Kidney (tissue), 13 donors: ENCODE measurements at regions not wholly inside any gene's neighbourhood (a gene's known extent, or its start where the extent isn't known, plus 50 kb on each side); places are given as distances from the start of the nearest gene placed in this dataset.

Source experiments
- DNase-seq, 5 donors: peaks; one replicate each; pipeline ENCODE4 v3.0.0-alpha.2; 2013 to 2020
- FAIRE-seq: peaks from 2 replicates; lab custom pipeline; 2012; peaks lifted over from hg19 to GRCh38; lab: Jason Lieb, UNC
- H3K27ac ChIP-seq, 2 donors: one replicate each; pipeline ENCODE4 v1.7.0; 2013; ENCODE audit warnings: low read depth in 2 of 2, low read length in 2 of 2, inconsistent platforms in 1 of 2
- H3K27me3 ChIP-seq: one replicate; pipeline ENCODE4 v1.7.1; 2013; ENCODE audit warnings: low read length, inconsistent platforms; ENCODE audit not compliant: control insufficient read depth, insufficient read depth
- H3K36me3 ChIP-seq, 3 donors: one replicate each; pipeline versions ENCODE4 v1.7.0 to v1.7.1; 2013; ENCODE audit warnings: low read length in 3 of 3, control low read depth in 1 of 3, inconsistent platforms in 1 of 3; ENCODE audit not compliant: insufficient read depth in 3 of 3, control insufficient read depth in 2 of 3
- H3K4me1 ChIP-seq, 3 donors: one replicate each; pipeline versions ENCODE4 v1.7.0 to v1.7.1; 2013; ENCODE audit warnings: low read length in 3 of 3, inconsistent platforms in 1 of 3, low read depth in 1 of 3; ENCODE audit not compliant: control insufficient read depth in 2 of 3, insufficient read depth in 2 of 3
- H3K4me3 ChIP-seq, 3 donors: one replicate each; pipeline versions ENCODE4 v1.7.0 to v1.8.1; 2013; ENCODE audit warnings: low read length in 3 of 3, control low read depth in 1 of 3, inconsistent platforms in 1 of 3
- H3K9ac ChIP-seq, 3 donors: one replicate each; pipeline versions ENCODE4 v1.7.0 to v1.7.1; 2013; ENCODE audit warnings: low read length in 3 of 3, control low read depth in 1 of 3, inconsistent platforms in 1 of 3
- H3K9me3 ChIP-seq, 3 donors: one replicate each; pipeline versions ENCODE4 v1.7.0 to v1.7.1; 2013; ENCODE audit warnings: low read length in 3 of 3, control low read depth in 1 of 3, inconsistent platforms in 1 of 3; ENCODE audit not compliant: control insufficient read depth in 2 of 3, insufficient read depth in 1 of 3
- intact Hi-C: fragments of 100-400 bp; cut with DNase I; formaldehyde crosslinking; loops from one replicate; pipeline ENCODE4 v1.11.1; 2022
- TF ChIP-seq, protein P1 (sequence below): IDR thresholded peaks from 3 replicates; pipeline ENCODE4 v1.5.1; 2012; ENCODE audit warnings: mild to moderate bottlenecking, moderate library complexity, borderline replicate concordance; ENCODE audit not compliant: insufficient read depth; ENCODE audit errors: extremely low read depth
- donor health status: control.
- donor health status: control.
- donor health status: control.
- donor health status: control.
- donor health status: control.
- donor health status: DM: yes; HTN: yes; CAD: no.
- donor health status: Normal renal cell carcinoma (clear cell type).

DNA sequence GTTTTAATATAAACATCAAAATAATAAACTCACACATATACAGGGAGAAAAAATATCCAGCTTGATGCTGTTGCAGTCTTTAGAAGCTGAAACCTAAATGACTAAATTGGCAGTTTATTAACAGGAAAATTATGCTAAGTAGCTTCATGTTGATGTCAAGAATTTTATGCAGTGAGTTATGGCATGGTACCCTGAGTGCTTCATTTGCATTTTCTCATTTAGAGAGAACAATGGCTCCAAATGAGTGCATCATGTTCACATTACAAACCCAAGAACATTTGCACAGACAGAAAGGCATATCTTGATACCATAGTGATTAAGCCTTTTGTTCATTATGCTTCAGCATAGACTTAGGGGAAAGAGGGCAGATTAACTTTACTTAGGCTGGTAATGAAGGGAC is 102.9 kb upstream of the FSTL4 start:
- Histone ChIP-seq H3K9me3 (no peaks in the 10 kb centered on the region), H3K27me3 (no peaks in the 10 kb centered on the region), H3K4me1 (no peaks in the 10 kb centered on the region), H3K9ac (no peak overlapping the region), H3K27ac (no peak overlapping the region), H3K36me3 (no peaks in the 10 kb centered on the region), H3K4me3 (no peak overlapping the region)
- FAIRE-seq = no peak
- intact Hi-C loops = no loop called here
- TF ChIP-seq, protein P1, sequence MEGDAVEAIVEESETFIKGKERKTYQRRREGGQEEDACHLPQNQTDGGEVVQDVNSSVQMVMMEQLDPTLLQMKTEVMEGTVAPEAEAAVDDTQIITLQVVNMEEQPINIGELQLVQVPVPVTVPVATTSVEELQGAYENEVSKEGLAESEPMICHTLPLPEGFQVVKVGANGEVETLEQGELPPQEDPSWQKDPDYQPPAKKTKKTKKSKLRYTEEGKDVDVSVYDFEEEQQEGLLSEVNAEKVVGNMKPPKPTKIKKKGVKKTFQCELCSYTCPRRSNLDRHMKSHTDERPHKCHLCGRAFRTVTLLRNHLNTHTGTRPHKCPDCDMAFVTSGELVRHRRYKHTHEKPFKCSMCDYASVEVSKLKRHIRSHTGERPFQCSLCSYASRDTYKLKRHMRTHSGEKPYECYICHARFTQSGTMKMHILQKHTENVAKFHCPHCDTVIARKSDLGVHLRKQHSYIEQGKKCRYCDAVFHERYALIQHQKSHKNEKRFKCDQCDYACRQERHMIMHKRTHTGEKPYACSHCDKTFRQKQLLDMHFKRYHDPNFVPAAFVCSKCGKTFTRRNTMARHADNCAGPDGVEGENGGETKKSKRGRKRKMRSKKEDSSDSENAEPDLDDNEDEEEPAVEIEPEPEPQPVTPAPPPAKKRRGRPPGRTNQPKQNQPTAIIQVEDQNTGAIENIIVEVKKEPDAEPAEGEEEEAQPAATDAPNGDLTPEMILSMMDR = no peak
- DNase-seq = no peak

DNA sequence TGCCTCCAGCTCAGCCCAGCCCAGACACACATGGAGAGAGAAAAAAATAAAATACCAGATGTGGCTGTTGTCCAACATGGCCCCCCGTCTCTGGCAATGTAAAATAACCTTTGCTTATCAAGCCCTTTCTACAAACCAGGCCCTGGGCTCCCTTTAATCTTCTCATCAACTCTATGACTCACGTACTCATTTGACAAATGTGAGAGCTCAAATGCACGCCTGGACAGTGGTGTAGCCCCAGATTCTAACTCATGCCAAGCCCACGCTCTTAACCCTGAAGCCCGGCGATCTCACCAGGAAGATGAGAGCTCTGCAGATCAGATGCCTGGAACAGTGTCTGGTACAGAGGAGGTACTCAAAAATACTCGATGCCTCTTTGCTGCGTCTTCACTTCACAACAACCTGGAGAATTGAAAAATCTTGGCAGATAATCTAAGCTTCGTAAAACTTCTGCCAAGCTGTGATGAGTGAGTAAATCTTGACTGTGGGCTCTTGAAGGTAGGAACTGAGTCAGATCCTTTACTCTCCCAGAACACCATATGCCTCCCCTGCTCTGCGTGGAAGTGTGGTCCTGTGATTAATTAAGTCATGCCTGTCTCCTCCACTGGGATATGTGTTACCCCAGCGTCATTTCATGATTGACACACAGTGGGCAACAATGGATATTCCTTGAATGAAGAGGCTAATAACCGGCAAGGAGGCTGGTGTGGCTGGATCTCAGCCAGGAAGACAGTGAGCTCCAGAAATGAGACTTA is 102.0 kb upstream of the FSTL4 start:
- Histone ChIP-seq H3K4me3 (no peak overlapping the region), H3K36me3 (no peaks in the 10 kb centered on the region), H3K4me1 (no peaks in the 10 kb centered on the region), H3K9me3 (no peaks in the 10 kb centered on the region), H3K27me3 (no peaks in the 10 kb centered on the region), H3K9ac (no peak overlapping the region), H3K27ac (no peak overlapping the region)
- DNase-seq (peak in 1 of 5 donors; percentile 10), FAIRE-seq (no peak)
- TF ChIP-seq, protein P1 = no peak
- intact Hi-C loops = no loop called here

DNA sequence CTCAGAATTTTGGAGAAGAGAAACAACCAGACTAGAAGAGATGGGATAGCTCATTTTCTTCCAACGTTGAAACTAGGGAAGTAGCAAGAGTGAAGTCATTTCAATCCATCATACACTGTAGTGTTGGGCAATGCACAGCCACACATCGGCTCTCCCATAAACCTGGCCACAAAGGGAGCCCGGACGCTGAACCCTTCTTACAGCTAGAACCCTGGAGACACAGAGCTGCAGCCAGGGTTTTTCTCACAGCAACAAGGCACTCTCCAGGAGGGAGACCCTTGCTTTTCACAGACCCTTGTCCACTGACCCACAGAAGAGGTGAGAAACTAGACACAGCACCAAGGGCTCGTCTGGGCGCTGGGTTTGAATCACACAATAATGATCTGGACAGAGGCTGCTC is 101.4 kb upstream of the FSTL4 start:
- FAIRE-seq (no peak), DNase-seq (no peak)
- Histone ChIP-seq H3K36me3 (no peaks in the 10 kb centered on the region), H3K9ac (no peak overlapping the region), H3K4me1 (no peaks in the 10 kb centered on the region), H3K27ac (no peak overlapping the region), H3K4me3 (no peak overlapping the region), H3K9me3 (no peaks in the 10 kb centered on the region), H3K27me3 (no peaks in the 10 kb centered on the region)
- TF ChIP-seq, protein P1 = no peak
- intact Hi-C loops = no loop called here
